Neural progenitor cell (in vitro differentiated cells): ENCODE measurements at regions not wholly inside any gene's neighbourhood (a gene's known extent, or its start where the extent isn't known, plus 50 kb on each side); places are given as distances from the start of the nearest gene placed in this dataset.

Experiments used
- DNase-seq: peaks from one replicate; pipeline ENCODE4 v3.0.0-alpha.2; 2016; ENCODE audit warnings: low spot score
- H2AFZ ChIP-seq: fragments of 200-600 bp; sonication (generic); replicated peaks from 2 replicates; pipeline ENCODE4 v1.6.1; 2016; ENCODE audit warnings: antibody characterized with exemption
- H3F3A ChIP-seq: fragments of 200-600 bp; sonication (generic); 2 replicates; pipeline ENCODE4 v1.6.1; 2016; ENCODE audit warnings: antibody characterized with exemption, low read depth
- H3K27ac ChIP-seq: fragments of 200-600 bp; sonication (generic); 2 replicates; pipeline ENCODE4 v1.5.1; 2016; ENCODE audit warnings: mild to moderate bottlenecking
- H3K27me3 ChIP-seq: fragments of 200-600 bp; sonication (generic); 2 replicates; pipeline ENCODE4 v1.6.1; 2016; ENCODE audit warnings: mild to moderate bottlenecking, moderate library complexity
- H3K36me3 ChIP-seq: fragments of 200-600 bp; sonication (generic); 2 replicates; pipeline ENCODE4 v1.5.1; 2016
- H3K4me1 ChIP-seq: fragments of 200-600 bp; sonication (generic); 2 replicates; pipeline ENCODE4 v1.6.1; 2016; ENCODE audit warnings: mixed run types
- H3K4me2 ChIP-seq: fragments of 200-600 bp; sonication (generic); 2 replicates; pipeline ENCODE4 v1.6.1; 2016
- H3K4me3 ChIP-seq: fragments of 200-600 bp; sonication (generic); 2 replicates; pipeline ENCODE4 v1.5.1; 2016
- H3K79me2 ChIP-seq: fragments of 200-600 bp; sonication (generic); 2 replicates; pipeline ENCODE4 v1.6.1; 2016; ENCODE audit warnings: low read depth
- H3K9ac ChIP-seq: fragments of 200-600 bp; sonication (generic); 2 replicates; pipeline ENCODE4 v1.6.1; 2016
- H3K9me3 ChIP-seq: fragments of 200-600 bp; sonication (generic); 2 replicates; pipeline ENCODE4 v1.5.1; 2016; ENCODE audit warnings: low read depth
- H4K20me1 ChIP-seq: fragments of 200-600 bp; sonication (generic); 2 replicates; pipeline ENCODE4 v1.6.1; 2016; ENCODE audit warnings: low read depth
- H3K27ac Mint-ChIP-seq: 3 replicates; pipeline ENCODE4 v1.8.0; 2021; ENCODE audit warnings: mixed read lengths
- H3K27me3 Mint-ChIP-seq: 2 replicates; pipeline ENCODE4 v1.8.0; 2022; ENCODE audit warnings: low read depth, mild to moderate bottlenecking, inconsistent platforms, moderate library complexity, mixed read lengths; ENCODE audit not compliant: insufficient read depth
- H3K36me3 Mint-ChIP-seq: 3 replicates; pipeline ENCODE4 v1.8.0; 2021; ENCODE audit warnings: mixed read lengths
- H3K4me1 Mint-ChIP-seq: 3 replicates; pipeline ENCODE4 v1.8.0; 2021; ENCODE audit warnings: mixed read lengths
- H3K4me3 Mint-ChIP-seq: 3 replicates; pipeline ENCODE4 v1.8.0; 2021; ENCODE audit warnings: mild to moderate bottlenecking, moderate library complexity, mixed read lengths
- H3K9me3 Mint-ChIP-seq: 3 replicates; pipeline ENCODE4 v1.8.0; 2020; ENCODE audit warnings: mixed read lengths
- EZH2 ChIP-seq: fragments of 200-600 bp; sonication (generic); IDR thresholded peaks from 2 replicates; pipeline ENCODE4 v1.6.1; 2017; ENCODE audit warnings: antibody characterized with exemption, mild to moderate bottlenecking, moderate library complexity
- EZH2phosphoT487 ChIP-seq: fragments of 200-600 bp; sonication (generic); IDR thresholded peaks from 2 replicates; pipeline ENCODE4 v1.6.1; 2017; ENCODE audit warnings: antibody characterized with exemption
- TF ChIP-seq, protein P1 (sequence below): fragments of 200-600 bp; sonication (generic); IDR thresholded peaks from 2 replicates; pipeline ENCODE4 v1.5.1; 2017; ENCODE audit warnings: antibody characterized with exemption, mild to moderate bottlenecking

DNA sequence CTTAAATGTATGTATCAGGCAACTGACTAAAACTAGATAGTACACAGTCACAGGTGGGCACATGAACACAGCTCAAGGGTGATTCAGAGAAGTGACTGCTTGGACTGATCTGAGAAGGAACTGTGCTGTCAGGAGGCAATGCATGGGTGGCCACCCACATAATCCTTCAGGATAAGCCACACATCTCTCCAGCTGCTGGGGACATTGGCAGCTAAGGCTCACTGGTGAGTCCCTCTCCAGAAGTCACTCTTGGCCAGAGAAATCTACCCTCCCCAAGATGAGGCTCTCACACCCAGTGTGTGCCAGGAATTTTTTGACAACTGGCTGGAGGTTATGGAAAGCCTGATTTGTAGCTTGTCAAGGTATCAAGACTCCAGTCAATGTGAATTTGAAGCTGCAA, 302.4 kb upstream of the NEBL start:
- no peaks in the 10 kb centered on the region for H3K9me3 ChIP-seq
- H3K4me3 ChIP-seq = no peak overlapping the region
- no peak overlapping the region for H3K4me2 ChIP-seq
- Mint-ChIP-seq H3K27me3 (no peaks in the 10 kb centered on the region), H3K36me3 (peaks cover 11% of the 10 kb centered on the region), H3K9me3 (peaks cover 20% of the 10 kb centered on the region), H3K4me3 (no peak overlapping the region), H3K27ac (no peak overlapping the region), H3K4me1 (no peaks in the 10 kb centered on the region)
- no peaks in the 10 kb centered on the region for H3K79me2 ChIP-seq
- H2AFZ ChIP-seq = no peak overlapping the region
- H3K9ac ChIP-seq = no peak overlapping the region
- H3F3A ChIP-seq = no peaks in the 10 kb centered on the region
- no peaks in the 10 kb centered on the region for H4K20me1 ChIP-seq
- no peak for DNase-seq
- H3K4me1 ChIP-seq = peaks cover 8% of the 10 kb centered on the region
- TF ChIP-seq EZH2phosphoT487 (no peak), EZH2 (no peak)
- TF ChIP-seq, protein P1, sequence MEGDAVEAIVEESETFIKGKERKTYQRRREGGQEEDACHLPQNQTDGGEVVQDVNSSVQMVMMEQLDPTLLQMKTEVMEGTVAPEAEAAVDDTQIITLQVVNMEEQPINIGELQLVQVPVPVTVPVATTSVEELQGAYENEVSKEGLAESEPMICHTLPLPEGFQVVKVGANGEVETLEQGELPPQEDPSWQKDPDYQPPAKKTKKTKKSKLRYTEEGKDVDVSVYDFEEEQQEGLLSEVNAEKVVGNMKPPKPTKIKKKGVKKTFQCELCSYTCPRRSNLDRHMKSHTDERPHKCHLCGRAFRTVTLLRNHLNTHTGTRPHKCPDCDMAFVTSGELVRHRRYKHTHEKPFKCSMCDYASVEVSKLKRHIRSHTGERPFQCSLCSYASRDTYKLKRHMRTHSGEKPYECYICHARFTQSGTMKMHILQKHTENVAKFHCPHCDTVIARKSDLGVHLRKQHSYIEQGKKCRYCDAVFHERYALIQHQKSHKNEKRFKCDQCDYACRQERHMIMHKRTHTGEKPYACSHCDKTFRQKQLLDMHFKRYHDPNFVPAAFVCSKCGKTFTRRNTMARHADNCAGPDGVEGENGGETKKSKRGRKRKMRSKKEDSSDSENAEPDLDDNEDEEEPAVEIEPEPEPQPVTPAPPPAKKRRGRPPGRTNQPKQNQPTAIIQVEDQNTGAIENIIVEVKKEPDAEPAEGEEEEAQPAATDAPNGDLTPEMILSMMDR = no peak
- H3K27ac ChIP-seq = no peak overlapping the region
- no peaks in the 10 kb centered on the region for H3K27me3 ChIP-seq
- H3K36me3 ChIP-seq = no peaks in the 10 kb centered on the region

GRCh38 chr10:21197838-21198237, 300.7 kb upstream of the NEBL start:
- Histone ChIP-seq H3K79me2 (no peaks in the 10 kb centered on the region), H3F3A (no peaks in the 10 kb centered on the region), H2AFZ (no peak overlapping the region), H3K27ac (no peak overlapping the region), H3K27me3 (no peaks in the 10 kb centered on the region), H3K36me3 (no peaks in the 10 kb centered on the region), H4K20me1 (no peaks in the 10 kb centered on the region), H3K4me1 (no peaks in the 10 kb centered on the region), H3K9me3 (no peaks in the 10 kb centered on the region), H3K4me3 (no peak overlapping the region), H3K9ac (no peak overlapping the region), H3K4me2 (no peak overlapping the region)
- Mint-ChIP-seq H3K4me3 (no peak overlapping the region), H3K36me3 (peaks cover 11% of the 10 kb centered on the region), H3K27ac (no peak overlapping the region), H3K9me3 (peaks cover 20% of the 10 kb centered on the region), H3K4me1 (peaks cover 2% of the 10 kb centered on the region), H3K27me3 (no peaks in the 10 kb centered on the region)
- TF ChIP-seq EZH2phosphoT487 (no peak), EZH2 (no peak)
- TF ChIP-seq, protein P1 = no peak
- DNase-seq = no peak

GRCh38 chr10:21196822-21197395, 299.8 kb upstream of the NEBL start:
- no peaks in the 10 kb centered on the region for H3K36me3 ChIP-seq
- Mint-ChIP-seq H3K4me1 (peaks cover 3% of the 10 kb centered on the region), H3K27me3 (no peaks in the 10 kb centered on the region), H3K9me3 (peaks cover 20% of the 10 kb centered on the region), H3K4me3 (no peak overlapping the region), H3K36me3 (peaks cover 11% of the 10 kb centered on the region), H3K27ac (no peak overlapping the region)
- TF ChIP-seq EZH2 = no peak
- no peaks in the 10 kb centered on the region for H3K79me2 ChIP-seq
- no peak for DNase-seq
- H3K4me2 ChIP-seq = no peak overlapping the region
- no peaks in the 10 kb centered on the region for H3F3A ChIP-seq
- no peak overlapping the region for H3K27ac ChIP-seq
- H3K4me3 ChIP-seq = no peak overlapping the region
- H3K9ac ChIP-seq = no peak overlapping the region
- H4K20me1 ChIP-seq = no peaks in the 10 kb centered on the region
- H2AFZ ChIP-seq = no peak overlapping the region
- no peaks in the 10 kb centered on the region for H3K4me1 ChIP-seq
- H3K27me3 ChIP-seq = no peaks in the 10 kb centered on the region
- no peaks in the 10 kb centered on the region for H3K9me3 ChIP-seq

- Histone ChIP-seq H4K20me1 (no peaks in the 10 kb centered on the region), H3K9me3 (no peaks in the 10 kb centered on the region), H3F3A (no peaks in the 10 kb centered on the region), H3K27me3 (no peaks in the 10 kb centered on the region), H3K36me3 (no peaks in the 10 kb centered on the region), H3K4me1 (no peaks in the 10 kb centered on the region), H2AFZ (no peak overlapping the region), H3K27ac (no peak overlapping the region), H3K79me2 (no peaks in the 10 kb centered on the region), H3K9ac (no peak overlapping the region), H3K4me2 (no peak overlapping the region), H3K4me3 (no peak overlapping the region)
- Mint-ChIP-seq H3K4me3 (no peak overlapping the region), H3K9me3 (peaks cover 20% of the 10 kb centered on the region), H3K27ac (no peak overlapping the region), H3K27me3 (no peaks in the 10 kb centered on the region), H3K36me3 (peaks cover 12% of the 10 kb centered on the region), H3K4me1 (peaks cover 5% of the 10 kb centered on the region)
- TF ChIP-seq EZH2phosphoT487 = no peak
- TF ChIP-seq, protein P1 = no peak
- TF ChIP-seq EZH2 = no peak
- no peak for DNase-seq
These were observed 298.1 kb upstream of the NEBL start for GRCh38 chr10:21195252-21195651.
